Spleen (tissue), 7 donors: ENCODE measurements at regions not wholly inside any gene's neighbourhood (a gene's known extent, or its start where the extent isn't known, plus 50 kb on each side); places are given as distances from the start of the nearest gene placed in this dataset.

Experiments used
- CTCF ChIP-seq, 11 experiments: fragments of 200-600 bp in 7 of 11; fragments of 450-650 bp in 4 of 11; sonication (generic) in 4 of 11; IDR thresholded peaks in 8 of 11; conservative IDR thresholded peaks in 3 of 11; 1 replicate in 7 of 11; 2 replicates in 4 of 11; pipeline versions ENCODE4 v1.4.0 to v1.8.0; 2016 to 2021; ENCODE audit warnings: antibody characterized with exemption in 11 of 11, inconsistent platforms in 4 of 11, mild to moderate bottlenecking in 1 of 11
- POLR2A ChIP-seq, 3 donors: fragments of 450-650 bp; IDR thresholded peaks; one replicate each; pipeline ENCODE4 v1.5.1; 2017; ENCODE audit warnings: antibody characterized with exemption in 3 of 3, mild to moderate bottlenecking in 1 of 3
- donor health status: DM: no; HTN: no; CAD: no; lungs with moderate emphysema.
- donor health status: DM: no; HTN: no; CAD: no.
- donor health status: DM: no; HTN: no; CAD: no.

GRCh38 chr1:95388031-95388430 is 154.0 kb downstream of the RWDD3 start:
- TF ChIP-seq CTCF (IDR thresholded peaks at IDR 0.05 in 8 of 11, conservative IDR thresholded peaks at IDR 0.05 in 3 of 11) (no peak), POLR2A (IDR thresholded peaks at IDR 0.05) (no peak)
